HG03565 (cell line): ENCODE measurements at regions not wholly inside any gene's neighbourhood (a gene's known extent, or its start where the extent isn't known, plus 50 kb on each side); places are given as distances from the start of the nearest gene placed in this dataset.

ENCODE experiments used
- ATAC-seq: cut with Tn5 transposase; IDR thresholded peaks from one replicate; pipeline ENCODE4 v1.9.1; 2021; ENCODE audit warnings: mild to moderate bottlenecking, moderate library complexity; ENCODE audit not compliant: unreplicated experiment

- no peak for ATAC-seq
Measured at GRCh38 chr12:118606690-118607089, 230.3 kb downstream of the SUDS3 start.

- ATAC-seq = no peak
Measured at GRCh38 chr12:118607831-118608230, 231.5 kb downstream of the SUDS3 start.

- no peak for ATAC-seq
Measured at GRCh38 chr12:118608770-118609344, 232.5 kb downstream of the SUDS3 start.

GRCh38 chr12:118611295-118611694 lies 234.9 kb downstream of the SUDS3 start:
- ATAC-seq = no peak

GRCh38 chr12:118611770-118612169 lies 235.4 kb downstream of the SUDS3 start:
- ATAC-seq = no peak

- no peak for ATAC-seq
Measured at GRCh38 chr12:118617611-118618450, 241.5 kb downstream of the SUDS3 start.

GRCh38 chr12:118618695-118619094 lies 242.3 kb downstream of the SUDS3 start:
- ATAC-seq = no peak

GRCh38 chr12:118625050-118625675 lies 248.8 kb downstream of the SUDS3 start:
- no peak for ATAC-seq

- ATAC-seq = no peak
Measured at GRCh38 chr12:118633071-118633470, 256.7 kb downstream of the SUDS3 start.

- no peak for ATAC-seq
Measured at GRCh38 chr12:118635276-118635675, 258.9 kb downstream of the SUDS3 start.

GRCh38 chr12:118637767-118638370 lies 261.5 kb downstream of the SUDS3 start:
- no peak for ATAC-seq

- no peak for ATAC-seq
Measured at GRCh38 chr12:118641249-118641648, 264.9 kb downstream of the SUDS3 start.

- ATAC-seq = no peak
Measured at GRCh38 chr12:118645219-118645618, 268.9 kb downstream of the SUDS3 start.

- ATAC-seq = no peak
Measured at GRCh38 chr12:118649765-118650585, 273.6 kb downstream of the SUDS3 start.

- ATAC-seq = no peak
Measured at GRCh38 chr12:118650586-118650960, 274.2 kb downstream of the SUDS3 start.

- ATAC-seq = no peak
Measured at GRCh38 chr12:118651487-118651886, 275.1 kb downstream of the SUDS3 start.

- ATAC-seq = no peak
Measured at GRCh38 chr12:118655588-118655987, 279.2 kb downstream of the SUDS3 start.

GRCh38 chr12:118680356-118680963 lies 300.9 kb upstream of the SRRM4 start:
- no peak for ATAC-seq

GRCh38 chr12:118682656-118683055 lies 298.7 kb upstream of the SRRM4 start:
- ATAC-seq = no peak

- no peak for ATAC-seq
Measured at GRCh38 chr12:118685983-118686607, 295.2 kb upstream of the SRRM4 start.
